HepG2 (cell line): ENCODE measurements at regions not wholly inside any gene's neighbourhood (a gene's known extent, or its start where the extent isn't known, plus 50 kb on each side); places are given as distances from the start of the nearest gene placed in this dataset.

Experiments used
- ATAC-seq: fragments of 200-7000 bp; cut with Tn5 transposase; 3 replicates; pipeline ENCODE4 v1.9.1; 2020; ENCODE audit warnings: mild to moderate bottlenecking, moderate library complexity
- BruUV-seq: library from RNA; stranded (reverse); fragments of 400-500 nt; replicated peaks from 2 replicates; lab custom pipeline; 2021; lab: Mats Ljungman, UMichigan
- CTCF ChIA-PET: fragments of 300-600 bp; formaldehyde crosslinking; extraction: SDS; loops from one replicate; lab custom pipeline; 2021; ENCODE audit warnings: low total read pairs, inconsistent platforms, low intra/inter-chr PET ratio; lab: Yijun Ruan, JAX
- POLR2A ChIA-PET: fragments of 350-600 bp; sonication (Branson Sonifier 250); formaldehyde crosslinking; loops from one replicate; lab custom pipeline; 2020; ENCODE audit warnings: antibody characterized with exemption, inconsistent platforms; lab: Yijun Ruan, JAX
- DNase-seq: peaks from one replicate; pipeline ENCODE4 v3.0.0-alpha.2; 2015; ENCODE audit warnings: low spot score
- FAIRE-seq: peaks from 3 replicates; lab custom pipeline; 2011; peaks lifted over from hg19 to GRCh38; lab: Jason Lieb, UNC
- H2AFZ ChIP-seq: one replicate; pipeline ENCODE4 v1.6.1; 2011; ENCODE audit warnings: low read length, inconsistent platforms
- H3K27ac ChIP-seq: fragments of 300-600 bp; 3 replicates; pipeline ENCODE4 v1.8.0; 2011; ENCODE audit warnings: mixed run types, mild to moderate bottlenecking, mixed read lengths, low read length, inconsistent platforms; ENCODE audit not compliant: insufficient read depth; ENCODE audit errors: extremely low read length
- H3K27me3 ChIP-seq, 2 experiments: fragments of 200-600 bp in 1 of 2; 2 replicates in 1 of 2; 3 replicates in 1 of 2; pipeline versions ENCODE4 v1.6.0 to v1.8.0; 2011; ENCODE audit warnings: low read length in 2 of 2, mild to moderate bottlenecking in 2 of 2, moderate library complexity in 2 of 2, inconsistent platforms in 1 of 2; ENCODE audit not compliant: insufficient read depth in 2 of 2, control insufficient read depth in 1 of 2
- H3K36me3 ChIP-seq, 2 experiments: fragments of 200-600 bp in 1 of 2; replicated peaks in 1 of 2; 2 replicates in 1 of 2; 3 replicates in 1 of 2; pipeline versions ENCODE4 v1.5.1 to v1.8.0; 2011; ENCODE audit warnings: low read length in 2 of 2, inconsistent platforms in 1 of 2; ENCODE audit not compliant: insufficient read depth in 2 of 2, control insufficient read depth in 1 of 2
- H3K4me1 ChIP-seq: 2 replicates; pipeline ENCODE4 v1.5.1; 2012; ENCODE audit warnings: low read length, inconsistent platforms; ENCODE audit not compliant: insufficient read depth
- H3K4me2 ChIP-seq: 2 replicates; pipeline ENCODE4 v1.6.0; 2011; ENCODE audit warnings: low read depth, low read length, inconsistent platforms
- H3K4me3 ChIP-seq, 3 experiments: fragments of 200-600 bp in 1 of 3; sonication (generic), shearing (Covaris generic) in 1 of 3; replicated peaks in 1 of 3; 2 replicates each; pipeline ENCODE4 v1.5.1; 2011 to 2016; ENCODE audit warnings: low read length in 3 of 3, inconsistent platforms in 2 of 3, low read depth in 2 of 3, mild to moderate bottlenecking in 2 of 3, control low read depth in 1 of 3, mixed read lengths in 1 of 3; ENCODE audit not compliant: insufficient read depth in 1 of 3
- H3K79me2 ChIP-seq: one replicate; pipeline ENCODE4 v1.6.1; 2011; ENCODE audit warnings: low read length, inconsistent platforms; ENCODE audit not compliant: insufficient read depth
- H3K9ac ChIP-seq: 2 replicates; pipeline ENCODE4 v1.6.0; 2011; ENCODE audit warnings: mild to moderate bottlenecking, low read depth, low read length, inconsistent platforms; ENCODE audit not compliant: insufficient read depth
- H3K9me3 ChIP-seq: 2 replicates; pipeline ENCODE4 v1.5.1; 2012; ENCODE audit warnings: mild to moderate bottlenecking, low read length
- H4K20me1 ChIP-seq: 2 replicates; pipeline ENCODE4 v1.6.0; 2011; ENCODE audit warnings: inconsistent platforms, mild to moderate bottlenecking, low read length, moderate library complexity; ENCODE audit not compliant: insufficient read depth
- CC2D1A ChIP-seq: sonication (generic); formaldehyde crosslinking; IDR thresholded peaks from 2 replicates; pipeline ENCODE4 v1.8.1; 2023; ENCODE audit warnings: mild to moderate bottlenecking, missing genetic modification reagents
- CREB1 ChIP-seq, 2 experiments: fragments of 450-650 bp in 1 of 2; IDR thresholded peaks; 2 replicates each; pipeline ENCODE4 v1.6.1; 2016 to 2017; ENCODE audit warnings: control low read depth in 1 of 2, mild to moderate bottlenecking in 1 of 2, missing compliant biosample characterization in 1 of 2, missing genetic modification characterization in 1 of 2
- FOXA3 ChIP-seq: IDR thresholded peaks from 2 replicates; pipeline ENCODE4 v1.6.1; 2016; ENCODE audit warnings: missing genetic modification reagents, missing compliant biosample characterization
- MAZ ChIP-seq, 2 experiments: sonication (generic) in 1 of 2; formaldehyde crosslinking in 1 of 2; IDR thresholded peaks; 2 replicates each; pipeline versions ENCODE4 v1.5.0 to v1.6.1; 2012 to 2020; ENCODE audit warnings: low read depth in 2 of 2, mild to moderate bottlenecking in 2 of 2, borderline replicate concordance in 1 of 2, improper control_type of control experiment in 1 of 2, low read length in 1 of 2, missing genetic modification reagents in 1 of 2, moderate library complexity in 1 of 2
- NPAS2 ChIP-seq: sonication (generic); formaldehyde crosslinking; IDR thresholded peaks from 2 replicates; pipeline ENCODE4 v1.8.0; 2022; ENCODE audit warnings: mild to moderate bottlenecking, missing genetic modification reagents, borderline replicate concordance
- PHF20 ChIP-seq: sonication (generic); formaldehyde crosslinking; IDR thresholded peaks from 2 replicates; pipeline ENCODE4 v1.5.0; 2020; ENCODE audit warnings: mild to moderate bottlenecking, missing genetic modification reagents
- STAG1 ChIP-seq: sonication (generic); formaldehyde crosslinking; IDR thresholded peaks from 2 replicates; pipeline ENCODE4 v1.4.0; 2020; ENCODE audit warnings: missing genetic modification reagents
- ZNF142 ChIP-seq: sonication (generic); formaldehyde crosslinking; IDR thresholded peaks from 2 replicates; pipeline ENCODE4 v1.4.0; 2020; ENCODE audit warnings: missing genetic modification reagents
- ZNF326 ChIP-seq: sonication (generic); formaldehyde crosslinking; IDR thresholded peaks from 2 replicates; pipeline ENCODE4 v1.4.0; 2020; ENCODE audit warnings: missing genetic modification reagents, borderline replicate concordance
- ZNF530 ChIP-seq: sonication (generic); formaldehyde crosslinking; IDR thresholded peaks from 2 replicates; pipeline ENCODE4 v1.5.0; 2020; ENCODE audit warnings: low read depth, mild to moderate bottlenecking, missing genetic modification reagents
- ZNF567 ChIP-seq: sonication (generic); formaldehyde crosslinking; IDR thresholded peaks from 2 replicates; pipeline ENCODE4 v1.8.1; 2023; ENCODE audit warnings: mild to moderate bottlenecking, missing genetic modification reagents, borderline replicate concordance
- ZSCAN30 ChIP-seq: sonication (generic); formaldehyde crosslinking; IDR thresholded peaks from 2 replicates; pipeline ENCODE4 v1.5.0; 2020; ENCODE audit warnings: mild to moderate bottlenecking, missing genetic modification reagents
- in situ Hi-C: cut with HindIII; loops from 2 replicates; pipeline ENCODE4 v1.10.0; 2017; ENCODE audit warnings: low pct_unique_long_range_greater_than_20kb; ENCODE audit not compliant: extremely low pct_ligation_motif_present
- intact Hi-C: fragments of 100-400 bp; cut with micrococcal nuclease; formaldehyde crosslinking; loops from one replicate; pipeline ENCODE4 v1.10.0; 2022; ENCODE audit not compliant: unreplicated experiment
- TF ChIP-seq, protein P1 (sequence below): IDR thresholded peaks from 2 replicates; pipeline ENCODE4 v1.6.1; 2016; ENCODE audit warnings: missing genetic modification reagents, missing compliant biosample characterization
- TF ChIP-seq, protein P2 (sequence below): sonication (generic); formaldehyde crosslinking; IDR thresholded peaks from 2 replicates; pipeline ENCODE4 v1.8.1; 2023; ENCODE audit warnings: mild to moderate bottlenecking, missing genetic modification reagents
- TF ChIP-seq, protein P3 (sequence below): sonication (generic); formaldehyde crosslinking; IDR thresholded peaks from 2 replicates; pipeline ENCODE4 v1.4.0; 2020; ENCODE audit warnings: missing genetic modification reagents

GRCh38 chr10:59448616-59449015 is 86.3 kb upstream of the FAM13C start (continued):
- TF ChIP-seq ZNF142 (CRISPR knock-in tag) (no peak), ZNF326 (CRISPR knock-in tag) (no peak)
- TF ChIP-seq, protein P1, sequence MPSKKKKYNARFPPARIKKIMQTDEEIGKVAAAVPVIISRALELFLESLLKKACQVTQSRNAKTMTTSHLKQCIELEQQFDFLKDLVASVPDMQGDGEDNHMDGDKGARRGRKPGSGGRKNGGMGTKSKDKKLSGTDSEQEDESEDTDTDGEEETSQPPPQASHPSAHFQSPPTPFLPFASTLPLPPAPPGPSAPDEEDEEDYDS: no peak

GRCh38 chr10:59435707-59436106 is 73.4 kb upstream of the FAM13C start:
- CTCF ChIA-PET: no interaction called here

More at GRCh38 chr10:59435707-59436106, 73.4 kb upstream of the FAM13C start:
- no peak for DNase-seq
- ATAC-seq: no peak
- Histone ChIP-seq H4K20me1 (no peaks in the 10 kb centered on the region), H3K36me3 (no peaks in the 10 kb centered on the region), H3K27ac (no peak overlapping the region), H2AFZ (no peak overlapping the region), H3K9ac (no peak overlapping the region), H3K4me3 (no peak overlapping the region)
- no TSS peak for BruUV-seq
- in situ Hi-C loops (no loop called here), intact Hi-C loops (no loop called here)
- POLR2A ChIA-PET: no interaction called here
- TF ChIP-seq MAZ (IDR thresholded peaks at IDR 0.05; ENCODE audit: borderline replicate concordance, low read depth, low read length): no peak
- TF ChIP-seq MAZ (CRISPR knock-in tag; IDR thresholded peaks at IDR 0.05; ENCODE audit: low read depth): no peak
- TF ChIP-seq PHF20: no peak
- TF ChIP-seq CREB1 (IDR thresholded peaks at IDR 0.05): no peak
- no peak for TF ChIP-seq CREB1 (CRISPR knock-in tag; IDR thresholded peaks at IDR 0.05)
- TF ChIP-seq FOXA3 (CRISPR knock-in tag): no peak
- TF ChIP-seq STAG1: no peak
- TF ChIP-seq, protein P2, sequence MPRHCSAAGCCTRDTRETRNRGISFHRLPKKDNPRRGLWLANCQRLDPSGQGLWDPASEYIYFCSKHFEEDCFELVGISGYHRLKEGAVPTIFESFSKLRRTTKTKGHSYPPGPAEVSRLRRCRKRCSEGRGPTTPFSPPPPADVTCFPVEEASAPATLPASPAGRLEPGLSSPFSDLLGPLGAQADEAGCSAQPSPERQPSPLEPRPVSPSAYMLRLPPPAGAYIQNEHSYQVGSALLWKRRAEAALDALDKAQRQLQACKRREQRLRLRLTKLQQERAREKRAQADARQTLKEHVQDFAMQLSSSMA (CRISPR knock-in tag): no peak
- TF ChIP-seq, protein P3, sequence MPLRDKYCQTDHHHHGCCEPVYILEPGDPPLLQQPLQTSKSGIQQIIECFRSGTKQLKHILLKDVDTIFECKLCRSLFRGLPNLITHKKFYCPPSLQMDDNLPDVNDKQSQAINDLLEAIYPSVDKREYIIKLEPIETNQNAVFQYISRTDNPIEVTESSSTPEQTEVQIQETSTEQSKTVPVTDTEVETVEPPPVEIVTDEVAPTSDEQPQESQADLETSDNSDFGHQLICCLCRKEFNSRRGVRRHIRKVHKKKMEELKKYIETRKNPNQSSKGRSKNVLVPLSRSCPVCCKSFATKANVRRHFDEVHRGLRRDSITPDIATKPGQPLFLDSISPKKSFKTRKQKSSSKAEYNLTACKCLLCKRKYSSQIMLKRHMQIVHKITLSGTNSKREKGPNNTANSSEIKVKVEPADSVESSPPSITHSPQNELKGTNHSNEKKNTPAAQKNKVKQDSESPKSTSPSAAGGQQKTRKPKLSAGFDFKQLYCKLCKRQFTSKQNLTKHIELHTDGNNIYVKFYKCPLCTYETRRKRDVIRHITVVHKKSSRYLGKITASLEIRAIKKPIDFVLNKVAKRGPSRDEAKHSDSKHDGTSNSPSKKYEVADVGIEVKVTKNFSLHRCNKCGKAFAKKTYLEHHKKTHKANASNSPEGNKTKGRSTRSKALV (CRISPR knock-in tag): no peak
- TF ChIP-seq ZNF530 (CRISPR knock-in tag): no peak
- TF ChIP-seq NPAS2 (CRISPR knock-in tag): no peak
- TF ChIP-seq ZSCAN30 (CRISPR knock-in tag): no peak
- no peak for TF ChIP-seq ZNF567 (CRISPR knock-in tag)
- TF ChIP-seq CC2D1A: no peak
- TF ChIP-seq, all 625 proteins: peak for 0
- Histone ChIP-seq H3K4me1 (no peaks in the 10 kb centered on the region), H3K4me2 (no peak overlapping the region), H3K27me3 (no peaks in the 10 kb centered on the region), H3K79me2 (no peaks in the 10 kb centered on the region), H3K9me3 (no peaks in the 10 kb centered on the region)
- FAIRE-seq: no peak
